Activated B cell treated with CpG ODN at 0.5 μM for 24 hours (primary cell): ENCODE measurements at regions not wholly inside any gene's neighbourhood (a gene's known extent, or its start where the extent isn't known, plus 50 kb on each side); places are given as distances from the start of the nearest gene placed in this dataset.

Source experiments
- ATAC-seq: fragments of 200-7000 bp; cut with Tn5 transposase; one replicate; pipeline ENCODE4 v1.10.0; 2021; ENCODE audit warnings: low read depth, mild to moderate bottlenecking, moderate library complexity
- CTCF ChIA-PET: fragments of 350-600 bp; sonication (Branson Sonifier 250); formaldehyde crosslinking; loops from one replicate; lab custom pipeline; 2021; ENCODE audit warnings: antibody characterized with exemption; lab: Charles Lee
- POLR2A ChIA-PET: fragments of 350-600 bp; sonication (Branson Sonifier 250); formaldehyde crosslinking; loops from one replicate; lab custom pipeline; 2021; ENCODE audit warnings: antibody characterized with exemption; lab: Charles Lee
- DNase-seq: peaks from one replicate; pipeline ENCODE4 v3.0.0; 2022
- H3K27ac Mint-ChIP-seq: one replicate; pipeline ENCODE4 v1.8.0; 2020; ENCODE audit warnings: mixed read lengths
- H3K27me3 Mint-ChIP-seq: one replicate; pipeline ENCODE4 v1.8.0; 2021; ENCODE audit warnings: mixed read lengths
- H3K36me3 Mint-ChIP-seq: one replicate; pipeline ENCODE4 v1.8.0; 2021; ENCODE audit warnings: low read depth, mixed read lengths
- H3K4me1 Mint-ChIP-seq: one replicate; pipeline ENCODE4 v1.8.0; 2021; ENCODE audit warnings: mixed read lengths
- H3K4me3 Mint-ChIP-seq: one replicate; pipeline ENCODE4 v1.8.0; 2020; ENCODE audit warnings: mild to moderate bottlenecking, mixed read lengths
- H3K9me3 Mint-ChIP-seq: one replicate; pipeline ENCODE4 v1.8.0; 2020; ENCODE audit warnings: mixed read lengths
- CTCF ChIP-seq: fragments of 200-600 bp; IDR thresholded peaks from one replicate; pipeline ENCODE4 v1.8.0; 2022; ENCODE audit warnings: antibody characterized with exemption, mild to moderate bottlenecking
- intact Hi-C: fragments of 100-400 bp; cut with micrococcal nuclease; formaldehyde crosslinking; loops from one replicate; pipeline ENCODE4 v1.15.1; 2024

DNA sequence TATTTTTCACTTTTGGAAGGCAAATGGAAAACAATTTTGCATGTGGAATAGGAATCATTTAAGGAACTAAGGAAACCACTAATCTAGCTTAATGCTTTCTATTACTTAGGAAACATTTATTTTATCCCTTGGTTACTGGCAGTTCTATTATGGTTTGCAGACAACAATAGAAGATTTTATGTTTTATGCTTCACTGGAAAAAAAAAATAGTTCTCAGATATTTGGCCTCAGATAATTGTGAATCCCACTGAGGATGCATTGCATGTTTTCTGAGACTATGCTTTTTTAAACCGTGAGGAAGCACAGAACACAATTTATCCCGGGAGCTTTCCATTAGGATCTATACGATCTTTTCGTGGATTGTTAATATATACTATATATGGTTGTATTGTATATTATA, 356.9 kb downstream of the CSNK1G3 start:
- intact Hi-C loops = no loop called here
- no peaks in the 10 kb centered on the region for H3K36me3 Mint-ChIP-seq
- POLR2A ChIA-PET = no interaction called here
- H3K4me3 Mint-ChIP-seq = no peak overlapping the region
- no peak overlapping the region for H3K27ac Mint-ChIP-seq
- CTCF ChIA-PET = no interaction called here
- ATAC-seq (no peak), DNase-seq (no peak)
- no peaks in the 10 kb centered on the region for H3K27me3 Mint-ChIP-seq
- no peaks in the 10 kb centered on the region for H3K9me3 Mint-ChIP-seq
- no peaks in the 10 kb centered on the region for H3K4me1 Mint-ChIP-seq
- no peak for TF ChIP-seq CTCF

GRCh38 chr5:123868267-123868666, 356.3 kb downstream of the CSNK1G3 start:
- H3K4me1 Mint-ChIP-seq = no peaks in the 10 kb centered on the region
- DNase-seq = no peak
- POLR2A ChIA-PET = no interaction called here
- no peaks in the 10 kb centered on the region for H3K9me3 Mint-ChIP-seq
- intact Hi-C loops = no loop called here
- H3K27me3 Mint-ChIP-seq = no peaks in the 10 kb centered on the region
- H3K4me3 Mint-ChIP-seq = no peak overlapping the region
- H3K27ac Mint-ChIP-seq = no peak overlapping the region
- ATAC-seq = no peak
- TF ChIP-seq CTCF = no peak
- CTCF ChIA-PET = no interaction called here
- no peaks in the 10 kb centered on the region for H3K36me3 Mint-ChIP-seq

- no peak for TF ChIP-seq CTCF
- H3K36me3 Mint-ChIP-seq = no peaks in the 10 kb centered on the region
- CTCF ChIA-PET = no interaction called here
These were observed 353.7 kb downstream of the CSNK1G3 start for GRCh38 chr5:123865641-123866040.

GRCh38 chr5:123864578-123864977, 352.6 kb downstream of the CSNK1G3 start:
- no peak for TF ChIP-seq CTCF
- Mint-ChIP-seq H3K27ac (no peak overlapping the region), H3K4me1 (no peaks in the 10 kb centered on the region), H3K4me3 (no peak overlapping the region), H3K27me3 (no peaks in the 10 kb centered on the region), H3K36me3 (no peaks in the 10 kb centered on the region), H3K9me3 (no peaks in the 10 kb centered on the region)
- CTCF ChIA-PET = no interaction called here
- DNase-seq = no peak
- intact Hi-C loops = no loop called here
- ATAC-seq = no peak
- POLR2A ChIA-PET = no interaction called here

More at GRCh38 chr5:123865641-123866040, 353.7 kb downstream of the CSNK1G3 start:
- intact Hi-C loops = no loop called here
- DNase-seq = no peak
- Mint-ChIP-seq H3K4me3 (no peak overlapping the region), H3K27ac (no peak overlapping the region), H3K27me3 (no peaks in the 10 kb centered on the region), H3K9me3 (no peaks in the 10 kb centered on the region), H3K4me1 (no peaks in the 10 kb centered on the region)
- no peak for ATAC-seq
- POLR2A ChIA-PET = no interaction called here

DNA sequence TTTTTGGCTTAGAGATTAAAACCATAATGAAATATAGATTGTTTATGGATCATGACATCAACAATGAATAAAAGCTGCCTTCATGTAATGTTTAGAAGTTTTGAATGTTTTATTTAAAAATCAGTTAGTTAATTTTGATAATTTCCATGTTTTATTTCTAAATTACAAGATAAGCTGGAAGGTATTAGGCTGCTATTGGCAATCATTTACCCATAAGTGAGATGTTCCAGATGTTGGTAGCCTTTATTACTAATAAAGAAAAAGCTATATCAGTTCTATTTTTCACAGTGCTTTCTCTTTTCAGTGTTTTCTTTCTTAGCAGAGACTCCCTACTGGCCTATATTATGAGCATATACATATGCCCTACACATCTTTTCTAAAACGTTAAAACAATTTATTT, 347.0 kb downstream of the CSNK1G3 start:
- H3K36me3 Mint-ChIP-seq = no peaks in the 10 kb centered on the region
- ChIA-PET POLR2A (no interaction called here), CTCF (interaction anchor here (0.5 kb wide), 1 partner anchor 1805 kb away, joined by 3 read pairs; no protein-coding TSS in a partner anchor)
- intact Hi-C loops = no loop called here
- TF ChIP-seq CTCF = no peak
- no peak overlapping the region for H3K4me3 Mint-ChIP-seq
- no peak overlapping the region for H3K27ac Mint-ChIP-seq
- no peaks in the 10 kb centered on the region for H3K27me3 Mint-ChIP-seq
- DNase-seq = no peak
- ATAC-seq = no peak
- no peaks in the 10 kb centered on the region for H3K9me3 Mint-ChIP-seq
- H3K4me1 Mint-ChIP-seq = no peaks in the 10 kb centered on the region
